Stimulated activated CD8-positive, alpha-beta memory T cell treated with anti-CD3 and anti-CD28 coated beads, Interleukin-12 subunit alpha, Interleukin-12 subunit beta, amount 100 ng/mL, for 24 hours (primary cell): ENCODE measurements at regions not wholly inside any gene's neighbourhood (a gene's known extent, or its start where the extent isn't known, plus 50 kb on each side); places are given as distances from the start of the nearest gene placed in this dataset.
"Not testable (repeated sequence)": the region's sequence is repeated elsewhere in the genome, so short reads cannot be mapped to it uniquely, and the experiment has no call there.

Experiments
- DNase-seq: peaks from one replicate; pipeline ENCODE4 v3.0.0-alpha.2; 2020; ENCODE audit errors: extremely low read depth

- no peak for DNase-seq
These were observed 625.6 kb downstream of the BCOR start for GRCh38 chrX:39472161-39472560.

- DNase-seq, result no peak
These were observed 623.9 kb downstream of the BCOR start for GRCh38 chrX:39473812-39474211.

DNA sequence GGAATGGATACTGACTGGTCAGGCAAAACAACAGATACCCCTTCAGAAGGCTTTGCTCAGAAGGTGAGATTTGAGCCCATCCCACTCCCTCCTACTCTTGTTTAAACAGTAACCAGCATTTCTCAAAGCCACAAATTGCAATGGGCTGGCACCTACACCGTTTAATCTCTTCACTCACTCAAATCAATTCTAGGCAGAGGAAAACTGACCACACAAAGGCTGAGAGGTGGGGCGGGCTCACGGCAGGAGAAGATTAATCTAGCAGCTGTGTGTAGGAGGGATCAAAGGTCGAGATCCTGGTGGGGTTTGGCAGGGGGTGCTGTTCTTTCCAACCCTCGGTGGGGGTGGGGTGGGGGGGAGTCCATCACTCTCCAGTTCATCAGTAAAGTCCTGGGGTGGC, 622.4 kb downstream of the BCOR start:
- DNase-seq, result no peak

DNA sequence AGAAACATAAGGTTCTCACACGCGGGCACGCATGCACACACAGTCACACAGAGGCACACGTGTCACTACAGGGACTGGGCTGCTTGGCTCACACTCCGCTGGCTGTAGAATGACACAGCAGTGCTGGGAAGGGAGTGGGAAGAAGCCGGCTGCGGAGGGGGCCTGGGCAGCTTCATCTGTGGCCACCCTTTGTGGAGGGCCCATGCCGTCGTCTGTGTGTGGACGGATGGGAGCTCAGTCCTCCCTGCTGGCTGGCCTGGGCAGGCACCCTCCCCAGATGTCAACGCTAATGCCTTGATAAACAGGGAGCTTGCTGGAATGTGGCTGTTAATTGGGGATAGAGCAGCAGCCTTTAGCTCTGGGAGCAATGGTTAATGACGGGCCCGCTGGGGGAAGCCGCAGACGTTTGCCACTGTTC, 621.1 kb downstream of the BCOR start:
- DNase-seq, result no peak

GRCh38 chrX:39477031-39477761, 620.6 kb downstream of the BCOR start:
- DNase-seq, result no peak

- DNase-seq, result no peak
These were observed 620.0 kb downstream of the BCOR start for GRCh38 chrX:39477762-39478120.

DNA sequence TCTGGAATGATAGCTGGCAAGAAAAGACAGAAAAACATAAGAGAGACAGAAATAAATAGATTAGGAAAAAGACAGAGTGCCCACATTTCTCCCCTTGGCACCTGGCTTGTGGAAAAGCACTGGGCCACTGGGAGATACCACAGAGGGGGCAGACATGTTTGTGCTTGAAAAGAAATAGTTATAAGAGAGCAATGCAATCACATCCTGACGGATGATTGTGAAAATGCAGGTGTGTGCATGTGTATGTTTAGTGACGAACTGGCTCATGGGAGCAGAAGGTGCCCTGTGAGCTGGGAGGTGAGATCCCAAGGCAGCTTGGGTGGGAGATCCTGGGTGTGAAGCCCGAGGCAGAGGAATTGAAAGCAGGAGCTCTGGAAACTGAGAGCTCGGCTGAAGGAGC, 617.9 kb downstream of the BCOR start:
- DNase-seq, result no peak

GRCh38 chrX:39480963-39481362, 616.8 kb downstream of the BCOR start:
- no peak for DNase-seq

- no peak for DNase-seq
These were observed 616.1 kb downstream of the BCOR start for GRCh38 chrX:39481621-39482020.

DNA sequence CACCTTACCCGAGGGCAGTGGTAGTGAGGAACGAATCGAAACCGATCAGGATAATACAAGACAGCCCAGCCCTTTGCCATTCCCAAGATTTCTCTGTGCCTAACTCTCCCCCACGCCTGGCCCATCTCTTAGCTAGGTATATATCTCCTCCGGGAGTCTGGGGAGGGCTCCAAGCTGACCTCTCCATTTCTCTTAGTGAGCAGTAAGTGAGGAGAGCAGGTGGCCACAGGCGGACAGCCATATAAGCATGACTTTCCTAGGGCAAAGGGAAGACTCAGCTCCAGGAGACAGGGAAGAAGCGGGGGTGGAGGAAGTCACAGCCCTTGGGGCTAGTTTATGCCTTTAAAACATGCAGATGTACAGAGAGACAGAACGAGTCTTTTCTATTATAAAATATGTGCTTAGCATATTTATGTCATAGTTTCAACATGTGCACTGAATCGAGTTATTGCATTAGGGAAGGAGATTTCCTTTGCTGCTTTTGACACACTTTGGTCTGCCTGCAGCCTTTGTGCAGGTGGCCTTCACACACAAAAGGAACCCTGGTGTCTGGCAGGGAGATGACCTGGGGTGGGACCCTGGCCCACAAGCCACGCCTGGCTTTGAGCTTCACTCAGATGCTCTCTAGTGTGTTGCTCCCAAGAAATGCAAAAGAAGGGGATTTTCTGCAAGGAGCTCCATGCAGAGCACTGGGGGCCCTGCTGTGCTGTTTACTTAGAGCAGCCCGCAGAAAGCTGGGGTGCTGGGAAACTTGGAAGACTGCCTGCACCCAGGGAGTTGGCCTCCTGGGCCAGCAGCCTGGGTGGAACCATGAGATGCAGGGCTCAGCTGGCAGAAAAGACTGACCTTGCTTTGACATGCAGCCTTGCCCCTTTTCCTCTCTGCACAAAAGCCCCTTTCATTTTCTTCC, 613.3 kb downstream of the BCOR start:
- no peak for DNase-seq

GRCh38 chrX:39487166-39487968, 610.4 kb downstream of the BCOR start:
- DNase-seq, result no peak

- DNase-seq, result no peak
These were observed 609.8 kb downstream of the BCOR start for GRCh38 chrX:39487969-39488330.

GRCh38 chrX:39491548-39492297, 606.0 kb downstream of the BCOR start:
- peak; percentile 15 for DNase-seq

- no peak for DNase-seq
These were observed 605.1 kb downstream of the BCOR start for GRCh38 chrX:39492497-39493162.

- DNase-seq, result no peak
These were observed 604.6 kb downstream of the BCOR start for GRCh38 chrX:39493168-39493567.

DNA sequence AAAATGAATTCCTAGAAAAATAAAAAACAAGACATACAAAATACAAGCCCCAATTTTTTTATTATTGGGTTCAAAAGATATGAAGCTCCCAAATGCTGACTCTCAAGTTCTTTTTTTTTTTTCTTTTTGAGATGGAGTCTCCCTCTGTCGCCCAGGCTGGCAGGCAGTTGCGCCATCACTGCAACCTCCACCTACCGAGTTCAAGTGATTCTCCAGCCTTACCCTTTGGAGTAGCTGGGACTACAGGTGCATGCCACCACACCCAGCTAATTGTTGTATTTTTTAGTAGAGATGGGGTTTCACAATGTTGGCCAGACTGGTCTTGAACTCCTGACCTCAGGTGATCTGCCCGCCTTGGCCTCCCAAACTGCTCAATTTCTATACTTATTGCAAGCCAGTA, 600.6 kb downstream of the BCOR start:
- DNase-seq, result not testable (repeated sequence)

- DNase-seq, result no peak
These were observed 600.0 kb downstream of the BCOR start for GRCh38 chrX:39497702-39498265.

- no peak for DNase-seq
These were observed 597.8 kb downstream of the BCOR start for GRCh38 chrX:39499996-39500395.

DNA sequence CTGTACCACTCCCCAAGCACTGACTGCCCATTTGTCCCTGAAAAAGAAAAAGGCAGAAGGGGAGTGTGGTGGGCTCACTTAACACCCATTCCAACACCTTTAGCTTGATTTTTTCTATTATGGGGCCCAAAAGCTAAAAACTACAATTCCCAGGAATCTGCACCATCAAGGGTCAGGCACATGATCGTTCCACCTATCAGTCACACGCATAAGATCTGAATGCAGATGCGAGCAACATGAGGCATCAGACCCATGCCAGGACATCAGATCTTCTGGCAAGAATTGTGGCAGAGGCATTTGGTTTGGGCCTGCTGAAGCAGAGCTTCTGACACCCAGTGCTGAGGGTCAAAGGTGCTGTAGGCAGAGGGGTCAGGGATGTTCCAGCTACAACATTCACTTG, 595.9 kb downstream of the BCOR start:
- no peak for DNase-seq

GRCh38 chrX:39502486-39502885, 595.3 kb downstream of the BCOR start:
- no peak for DNase-seq

DNA sequence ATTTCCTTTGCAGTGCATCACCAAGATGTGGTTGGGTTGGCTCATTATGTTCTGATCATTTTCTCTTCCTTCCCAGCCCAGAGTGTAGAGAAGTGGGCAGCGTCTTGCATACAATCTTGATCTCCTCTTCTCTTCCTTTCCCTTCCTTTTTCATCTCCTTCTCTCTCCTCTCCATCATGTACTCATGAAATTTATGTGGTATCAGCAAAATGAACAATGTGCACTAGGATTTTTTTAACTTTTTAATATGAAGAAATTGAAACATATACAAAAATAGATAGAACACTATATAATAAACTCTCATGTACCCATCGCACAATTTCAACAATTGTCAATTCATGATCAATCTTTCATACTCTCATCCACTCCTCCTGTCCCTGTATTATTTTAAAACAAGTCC, 593.5 kb downstream of the BCOR start:
- DNase-seq, result no peak
